Esophagus muscularis mucosa (tissue), 4 donors: ENCODE measurements at regions not wholly inside any gene's neighbourhood (a gene's known extent, or its start where the extent isn't known, plus 50 kb on each side); places are given as distances from the start of the nearest gene placed in this dataset.

ENCODE experiments used
- DNase-seq: peaks from one replicate; pipeline ENCODE4 v3.0.0-alpha.2; 2017; ENCODE audit errors: extremely low spot score
- H3K27ac ChIP-seq, 4 donors: fragments of 200-600 bp; sonication (generic); replicated peaks in 1 of 4; 1 replicate in 3 of 4; 2 replicates in 1 of 4; pipeline ENCODE4 v1.5.1; 2016 to 2019; ENCODE audit warnings: mild to moderate bottlenecking in 1 of 4
- H3K27me3 ChIP-seq, 4 donors: fragments of 200-600 bp; sonication (generic); one replicate each; pipeline versions ENCODE4 v1.5.1 to v1.6.0; 2016 to 2019
- H3K36me3 ChIP-seq, 4 donors: fragments of 200-600 bp; sonication (generic); one replicate each; pipeline ENCODE4 v1.5.1; 2016 to 2019
- H3K4me1 ChIP-seq, 4 donors: fragments of 200-600 bp; sonication (generic); one replicate each; pipeline ENCODE4 v1.5.1; 2016 to 2019
- H3K4me3 ChIP-seq, 4 donors: fragments of 200-600 bp; sonication (generic); 1 replicate in 2 of 4; 2 replicates in 2 of 4; pipeline ENCODE4 v1.5.1; 2016 to 2019; ENCODE audit warnings: mild to moderate bottlenecking in 4 of 4, moderate library complexity in 1 of 4
- H3K9me3 ChIP-seq, 4 donors: fragments of 200-600 bp; sonication (generic); 1 replicate in 3 of 4; 2 replicates in 1 of 4; pipeline ENCODE4 v1.5.1; 2016 to 2019
- CTCF ChIP-seq, 3 experiments: fragments of 200-600 bp in 2 of 3; fragments of 450-650 bp in 1 of 3; sonication (generic) in 2 of 3; IDR thresholded peaks; one replicate each; pipeline ENCODE4 v1.5.1; 2017 to 2019; ENCODE audit warnings: antibody characterized with exemption in 3 of 3, mild to moderate bottlenecking in 2 of 3, moderate library complexity in 1 of 3
- EP300 ChIP-seq: sonication (generic); formaldehyde crosslinking; IDR thresholded peaks from one replicate; pipeline ENCODE4 v1.6.1; 2017; ENCODE audit warnings: antibody characterized with exemption
- POLR2A ChIP-seq: fragments of 450-650 bp; IDR thresholded peaks from one replicate; pipeline ENCODE4 v1.6.1; 2017; ENCODE audit warnings: antibody characterized with exemption, moderate library complexity, mild to moderate bottlenecking, low read depth
- POLR2AphosphoS5 ChIP-seq, 2 donors: sonication (generic); formaldehyde crosslinking; IDR thresholded peaks; one replicate each; pipeline ENCODE4 v1.6.1; 2017; ENCODE audit warnings: antibody characterized with exemption in 2 of 2
- WGBS: methylation state at CpG from one replicate; pipeline ENCODE4 v1.1.5; 2018; 5-methylcytosine and 5-hydroxymethylcytosine counted together
- intact Hi-C: fragments of 100-400 bp; cut with DNase I; formaldehyde crosslinking; loops from one replicate; pipeline ENCODE4 v1.15.1; 2023

GRCh38 chr16:7089751-7090150 lies 242.9 kb upstream of the RBFOX1 start:
- no peaks in the 10 kb centered on the region for H3K4me1 ChIP-seq
- no peaks in the 10 kb centered on the region for H3K9me3 ChIP-seq
- no peak overlapping the region for H3K27ac ChIP-seq
- DNase-seq = no peak
- TF ChIP-seq POLR2A (no peak), EP300 (no peak), CTCF (IDR thresholded peaks at IDR 0.05) (no peak), POLR2AphosphoS5 (IDR thresholded peaks at IDR 0.05) (no peak)
- no peak overlapping the region for H3K4me3 ChIP-seq
- H3K27me3 ChIP-seq = peaks cover 0 to 20% (median 0%) of the 10 kb centered on the region in 4 donors
- no peaks in the 10 kb centered on the region for H3K36me3 ChIP-seq
- intact Hi-C loops = no loop called here

- 34% methylated on average over 5 of the region's 5 CpGs for WGBS
- no peak for DNase-seq
- Histone ChIP-seq H3K27me3 (peaks cover 0 to 20% (median 0%) of the 10 kb centered on the region in 4 donors), H3K9me3 (no peaks in the 10 kb centered on the region), H3K4me1 (no peaks in the 10 kb centered on the region), H3K27ac (no peak overlapping the region), H3K4me3 (no peak overlapping the region), H3K36me3 (no peaks in the 10 kb centered on the region)
- intact Hi-C loops = no loop called here
- TF ChIP-seq CTCF (IDR thresholded peaks at IDR 0.05) (no peak), POLR2A (no peak), EP300 (no peak), POLR2AphosphoS5 (IDR thresholded peaks at IDR 0.05) (no peak)
These were observed 243.9 kb upstream of the RBFOX1 start for GRCh38 chr16:7088711-7089110.

- Histone ChIP-seq H3K9me3 (no peaks in the 10 kb centered on the region), H3K27me3 (peaks cover 0 to 20% (median 0%) of the 10 kb centered on the region in 4 donors), H3K4me3 (no peak overlapping the region), H3K36me3 (no peaks in the 10 kb centered on the region), H3K4me1 (no peaks in the 10 kb centered on the region), H3K27ac (no peak overlapping the region)
- TF ChIP-seq POLR2AphosphoS5 (IDR thresholded peaks at IDR 0.05) (no peak), POLR2A (no peak), EP300 (no peak), CTCF (IDR thresholded peaks at IDR 0.05) (no peak)
- intact Hi-C loops = no loop called here
- DNase-seq = no peak
- 16% methylated on average over 21 of the region's 21 CpGs for WGBS
These were observed 245.6 kb upstream of the RBFOX1 start for GRCh38 chr16:7086822-7087616.

GRCh38 chr16:7085776-7086175 lies 246.9 kb upstream of the RBFOX1 start:
- 81% methylated on average over 4 of the region's 4 CpGs for WGBS

More at GRCh38 chr16:7085776-7086175, 246.9 kb upstream of the RBFOX1 start:
- no peak for DNase-seq
- H3K4me1 ChIP-seq = no peaks in the 10 kb centered on the region
- no peak overlapping the region for H3K27ac ChIP-seq
- H3K4me3 ChIP-seq = no peak overlapping the region
- H3K9me3 ChIP-seq = no peaks in the 10 kb centered on the region
- TF ChIP-seq POLR2A (no peak), CTCF (IDR thresholded peaks at IDR 0.05) (no peak), EP300 (no peak), POLR2AphosphoS5 (IDR thresholded peaks at IDR 0.05) (no peak)
- peaks cover 0 to 20% (median 0%) of the 10 kb centered on the region in 4 donors for H3K27me3 ChIP-seq
- no peaks in the 10 kb centered on the region for H3K36me3 ChIP-seq
- intact Hi-C loops = no loop called here
